IMR-90 (cell line): ENCODE measurements at regions not wholly inside any gene's neighbourhood (a gene's known extent, or its start where the extent isn't known, plus 50 kb on each side); places are given as distances from the start of the nearest gene placed in this dataset.
A peak's percentile ranks its signal among the peaks of the same experiment; 100 is the strongest.
"Not testable (repeated sequence)": the region's sequence is repeated elsewhere in the genome, so short reads cannot be mapped to it uniquely, and the experiment has no call there.

Experiments
- ATAC-seq: fragments of 200-7000 bp; cut with Tn5 transposase; 2 replicates; pipeline ENCODE4 v1.9.1; 2020; ENCODE audit warnings: low read depth, mild to moderate bottlenecking, moderate library complexity
- BruUV-seq: library from RNA; stranded (reverse); fragments of 400-500 nt; replicated peaks from 2 replicates; lab custom pipeline; 2021; lab: Mats Ljungman, UMichigan
- CTCF ChIA-PET: fragments of 300-600 bp; formaldehyde crosslinking; extraction: SDS; loops from one replicate; lab custom pipeline; 2021; ENCODE audit warnings: antibody characterized with exemption; lab: Yijun Ruan, JAX
- POLR2A ChIA-PET: fragments of 300-600 bp; sonication (Branson Sonifier 250); formaldehyde crosslinking; loops from one replicate; lab custom pipeline; 2022; ENCODE audit warnings: antibody characterized with exemption; ENCODE audit not compliant: unreplicated experiment; lab: Charles Lee
- DNase-seq: peaks from one replicate; pipeline ENCODE4 v3.0.0; 2013
- H2AFZ ChIP-seq: replicated peaks from 2 replicates; pipeline ENCODE3; 2013; ENCODE audit warnings: low read length, mild to moderate bottlenecking; ENCODE audit not compliant: poor library complexity
- H2AK5ac ChIP-seq: 2 replicates; pipeline ENCODE4 v1.6.1; 2013; ENCODE audit warnings: low read depth, low read length, inconsistent platforms
- H2AK9ac ChIP-seq: replicated peaks from 2 replicates; pipeline ENCODE3; 2013; ENCODE audit warnings: mild to moderate bottlenecking, low read depth, low read length, moderate library complexity; ENCODE audit not compliant: poor library complexity
- H2BK120ac ChIP-seq: 2 replicates; pipeline ENCODE4 v1.6.1; 2013; ENCODE audit warnings: low read depth, low read length, inconsistent platforms
- H2BK15ac ChIP-seq: 3 replicates; pipeline ENCODE4 v1.6.1; 2013; ENCODE audit warnings: low read depth, low read length, inconsistent platforms
- H2BK20ac ChIP-seq: 2 replicates; pipeline ENCODE4 v1.6.1; 2013; ENCODE audit warnings: low read depth, mild to moderate bottlenecking, inconsistent platforms, low read length, moderate library complexity
- H2BK5ac ChIP-seq: 2 replicates; pipeline ENCODE4 v1.6.1; 2013; ENCODE audit warnings: mild to moderate bottlenecking, low read depth, low read length, inconsistent platforms; ENCODE audit not compliant: poor library complexity, severe bottlenecking
- H3K14ac ChIP-seq: replicated peaks from 2 replicates; pipeline ENCODE4 v1.6.1; 2013; ENCODE audit warnings: low read depth, low read length, inconsistent platforms
- H3K18ac ChIP-seq: 2 replicates; pipeline ENCODE4 v1.6.1; 2013; ENCODE audit warnings: low read depth, low read length, control low read depth
- H3K23ac ChIP-seq: 2 replicates; pipeline ENCODE4 v1.6.1; 2013; ENCODE audit warnings: low read depth, low read length, inconsistent platforms
- H3K27ac ChIP-seq: 2 replicates; pipeline ENCODE4 v1.5.1; 2013; ENCODE audit warnings: mild to moderate bottlenecking, control low read depth, low read length; ENCODE audit not compliant: insufficient read depth
- H3K27me3 ChIP-seq: 2 replicates; pipeline ENCODE4 v1.6.1; 2013; ENCODE audit warnings: low read length; ENCODE audit not compliant: control insufficient read depth, insufficient read depth
- H3K36me3 ChIP-seq: 2 replicates; pipeline ENCODE4 v1.6.1; 2013; ENCODE audit warnings: low read length, mixed read lengths; ENCODE audit not compliant: control insufficient read depth, insufficient read depth
- H3K4ac ChIP-seq: 2 replicates; pipeline ENCODE4 v1.6.1; 2013; ENCODE audit warnings: low read depth, low read length, inconsistent platforms
- H3K4me1 ChIP-seq: 2 replicates; pipeline ENCODE4 v1.6.1; 2013; ENCODE audit warnings: low read length, mixed read lengths; ENCODE audit not compliant: control insufficient read depth, insufficient read depth
- H3K4me2 ChIP-seq: 2 replicates; pipeline ENCODE4 v1.6.1; 2013; ENCODE audit warnings: low read depth, mild to moderate bottlenecking, control low read depth, low read length, moderate library complexity
- H3K4me3 ChIP-seq: 2 replicates; pipeline ENCODE4 v1.5.1; 2013; ENCODE audit warnings: low read depth, mild to moderate bottlenecking, control low read depth, low read length, moderate library complexity; ENCODE audit not compliant: insufficient read depth
- H3K56ac ChIP-seq: 2 replicates; pipeline ENCODE4 v1.6.1; 2013; ENCODE audit warnings: low read length, inconsistent platforms; ENCODE audit not compliant: insufficient read depth; ENCODE audit errors: extremely low read depth
- H3K79me1 ChIP-seq, 2 experiments: 2 replicates each; pipeline ENCODE4 v1.6.1; 2013; ENCODE audit warnings: low read length in 2 of 2, inconsistent platforms in 1 of 2, low read depth in 1 of 2
- H3K9ac ChIP-seq: 2 replicates; pipeline ENCODE4 v1.6.1; 2013; ENCODE audit warnings: low read depth, low read length, control low read depth
- H3K9me1 ChIP-seq: 2 replicates; pipeline ENCODE4 v1.6.1; 2013; ENCODE audit warnings: low read length, inconsistent platforms; ENCODE audit not compliant: insufficient read depth
- H3K9me3 ChIP-seq: 2 replicates; pipeline ENCODE4 v1.6.1; 2013; ENCODE audit warnings: low read length; ENCODE audit not compliant: control insufficient read depth, insufficient read depth
- H4K20me1 ChIP-seq: 2 replicates; pipeline ENCODE4 v1.6.1; 2013; ENCODE audit warnings: low read length, inconsistent platforms; ENCODE audit not compliant: insufficient read depth
- H4K5ac ChIP-seq: 2 replicates; pipeline ENCODE4 v1.6.1; 2013; ENCODE audit warnings: mild to moderate bottlenecking, low read depth, low read length, control low read depth
- H4K8ac ChIP-seq, 2 experiments: 2 replicates each; pipeline ENCODE4 v1.6.1; 2013; ENCODE audit warnings: low read depth in 2 of 2, low read length in 2 of 2, control low read depth in 1 of 2, inconsistent platforms in 1 of 2
- H4K91ac ChIP-seq: 2 replicates; pipeline ENCODE4 v1.6.1; 2013; ENCODE audit warnings: low read depth, low read length, inconsistent platforms; ENCODE audit not compliant: insufficient read depth
- WGBS, 2 experiments: methylation state at CpG; one replicate each; pipeline versions ENCODE4 v1.1.5 to v1.1.7; 2013; ENCODE audit warnings: missing lambda C conversion rate in 2 of 2; ENCODE audit not compliant: insufficient read length in 1 of 2; ENCODE audit errors: extremely low coverage in 2 of 2; 5-methylcytosine and 5-hydroxymethylcytosine counted together
- dilution Hi-C: fragments of 300-500 bp; cut with HindIII; formaldehyde crosslinking; loops from one replicate; pipeline ENCODE4 v1.14.3; 2018; ENCODE audit warnings: low sequenced_read_pairs; ENCODE audit not compliant: unreplicated experiment
- in situ Hi-C: fragments of 300-500 bp; cut with MboI; formaldehyde crosslinking; loops from 3 replicates; pipeline ENCODE4 v1.14.3; 2019; ENCODE audit warnings: low sequenced_read_pairs, inconsistent platforms, mixed read lengths
- intact Hi-C: fragments of 100-400 bp; cut with micrococcal nuclease; formaldehyde crosslinking; loops from 2 replicates; pipeline ENCODE4 v1.10.0; 2022

- WGBS, 2 experiments, result 50% methylated on average over 1 of the region's 7 CpGs; no CpG with 5 or more reads in 1 of the 2 experiments
- ATAC-seq, result not testable (repeated sequence)
Measured at GRCh38 chr2:37722971-37723370, 51.5 kb upstream of the CDC42EP3 start.

More at GRCh38 chr2:37722971-37723370, 51.5 kb upstream of the CDC42EP3 start:
- H3K4me3 ChIP-seq, BruUV-seq, H3K9ac ChIP-seq, DNase-seq, H3K27me3 ChIP-seq, H3K14ac ChIP-seq, H2BK20ac ChIP-seq, H3K79me1 ChIP-seq, in situ Hi-C loops, H2AK5ac ChIP-seq, intact Hi-C loops, H2AK9ac ChIP-seq, H3K56ac ChIP-seq, H3K4me2 ChIP-seq, CTCF ChIA-PET, H3K27ac ChIP-seq, H3K18ac ChIP-seq, H3K23ac ChIP-seq, H4K20me1 ChIP-seq, H3K9me1 ChIP-seq, H4K91ac ChIP-seq, H4K5ac ChIP-seq, H2BK5ac ChIP-seq, H3K4ac ChIP-seq, POLR2A ChIA-PET, dilution Hi-C loops, H2BK120ac ChIP-seq, H4K8ac ChIP-seq, H2AFZ ChIP-seq, H3K36me3 ChIP-seq, H3K9me3 ChIP-seq: not testable (repeated sequence)
- Histone ChIP-seq H3K4me1 (peaks cover 11% of the 10 kb centered on the region), H2BK15ac (peak overlapping the region; percentile 32; the same call in 1 of the 3 replicates)
